GM21447 (cell line): ENCODE measurements at regions not wholly inside any gene's neighbourhood (a gene's known extent, or its start where the extent isn't known, plus 50 kb on each side); places are given as distances from the start of the nearest gene placed in this dataset.

ENCODE experiments used
- ATAC-seq: cut with Tn5 transposase; IDR thresholded peaks from one replicate; pipeline ENCODE4 v1.9.1; 2021; ENCODE audit not compliant: unreplicated experiment

GRCh38 chr21:16169102-16169511 is 439.3 kb downstream of the USP25 start:
- no peak for ATAC-seq

- no peak for ATAC-seq
Observed at GRCh38 chr21:16169779-16170178, 440.0 kb downstream of the USP25 start.

GRCh38 chr21:16176570-16176969 is 446.8 kb downstream of the USP25 start:
- no peak for ATAC-seq

- ATAC-seq = no peak
Observed at GRCh38 chr21:16177532-16177931, 447.8 kb downstream of the USP25 start.

GRCh38 chr21:16179773-16180172 is 450.0 kb downstream of the USP25 start:
- ATAC-seq = no peak

GRCh38 chr21:16180614-16181013 is 450.8 kb downstream of the USP25 start:
- no peak for ATAC-seq

GRCh38 chr21:16181018-16181417 is 451.2 kb downstream of the USP25 start:
- ATAC-seq = no peak

GRCh38 chr21:16185766-16186165 is 456.0 kb downstream of the USP25 start:
- no peak for ATAC-seq

- no peak for ATAC-seq
Observed at GRCh38 chr21:16186742-16187141, 457.0 kb downstream of the USP25 start.

GRCh38 chr21:16187603-16188301 is 458.0 kb downstream of the USP25 start:
- ATAC-seq = no peak

GRCh38 chr21:16192902-16193301 is 463.1 kb downstream of the USP25 start:
- ATAC-seq = no peak

GRCh38 chr21:16193496-16194094 is 463.8 kb downstream of the USP25 start:
- no peak for ATAC-seq

- ATAC-seq = peak; percentile 84
Observed at GRCh38 chr21:16194095-16194787, 464.5 kb downstream of the USP25 start.

GRCh38 chr21:16194788-16195537 is 465.2 kb downstream of the USP25 start:
- ATAC-seq = peak; percentile 20

GRCh38 chr21:16195538-16195910 is 465.7 kb downstream of the USP25 start:
- no peak for ATAC-seq

GRCh38 chr21:16196001-16196400 is 466.2 kb downstream of the USP25 start:
- ATAC-seq = no peak

- no peak for ATAC-seq
Observed at GRCh38 chr21:16198546-16198945, 468.8 kb downstream of the USP25 start.

GRCh38 chr21:16199539-16199938 is 469.8 kb downstream of the USP25 start:
- ATAC-seq = no peak

GRCh38 chr21:16201718-16202117 is 471.9 kb downstream of the USP25 start:
- ATAC-seq = no peak

- ATAC-seq = no peak
Observed at GRCh38 chr21:16205527-16205926, 475.7 kb downstream of the USP25 start.
